ENCODE measurements at regions not wholly inside any gene's neighbourhood (a gene's known extent, or its start where the extent isn't known, plus 50 kb on each side); places are given as distances from the start of the nearest gene placed in this dataset.

- no peak overlapping the region for H3K9ac ChIP-seq (ENCODE audit: insufficient read length)
- H3K27ac ChIP-seq, result no peak overlapping the region
- TF ChIP-seq FOXP2 (optimal IDR thresholded peaks at IDR 0.05; ENCODE audit: control extremely low read depth, extremely low read length, insufficient read depth), result no peak
- TF ChIP-seq POLR2AphosphoS5 (IDR thresholded peaks at IDR 0.05; ENCODE audit: borderline replicate concordance, low read depth, low read length), result no peak
- no peak for TF ChIP-seq EZH2 (IDR thresholded peaks at IDR 0.05)
- no peak overlapping the region for H3K4me3 ChIP-seq
- H3K36me3 ChIP-seq (ENCODE audit: insufficient read depth, low read length), result no peaks in the 10 kb centered on the region
- no peak for DNase-seq (ENCODE audit: low read depth, low spot score)
- H3K9me3 ChIP-seq (ENCODE audit: low read depth, low read length), result no peaks in the 10 kb centered on the region
These were observed 193.3 kb downstream of the TMEM38B start for GRCh38 chr9:105887679-105888078.

DNA sequence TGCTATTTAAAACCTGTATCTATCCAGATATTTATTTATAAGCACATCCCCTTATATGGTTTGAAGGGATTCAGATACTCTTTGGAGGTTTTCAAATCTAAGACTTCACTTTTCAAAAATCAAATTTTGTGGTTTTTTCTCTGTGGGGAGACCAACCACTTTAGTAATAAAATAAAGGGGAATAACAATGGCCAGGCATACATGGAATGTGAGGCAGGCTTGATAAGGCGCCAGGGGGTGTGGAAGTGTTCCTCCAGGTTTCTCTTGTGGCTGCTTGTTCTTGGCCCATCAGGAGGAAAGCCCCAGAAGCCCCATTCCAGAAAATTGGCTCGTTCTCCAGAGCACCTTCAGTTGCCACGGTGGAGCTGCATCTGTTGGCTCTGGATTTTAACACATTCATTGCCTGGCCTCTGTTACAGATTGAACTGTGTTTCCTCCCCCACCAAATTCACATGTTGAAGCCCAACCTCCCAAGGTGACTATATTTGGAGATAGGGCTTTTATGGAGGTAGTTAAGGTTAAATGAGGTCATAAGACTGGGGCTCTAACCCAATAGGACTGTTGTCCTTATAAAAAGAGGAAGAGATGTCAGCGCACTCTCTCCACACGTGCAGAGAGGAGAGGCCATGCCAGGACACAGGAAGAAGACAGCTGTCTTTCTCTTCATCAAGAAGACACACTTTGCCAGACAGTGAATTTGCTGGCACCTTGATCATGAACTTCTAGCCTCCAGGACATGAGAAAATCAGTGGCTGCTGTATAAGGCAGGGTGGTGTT is 195.9 kb downstream of the TMEM38B start:
- no peak for DNase-seq (ENCODE audit: low read depth, low spot score)
- no peaks in the 10 kb centered on the region for H3K36me3 ChIP-seq (ENCODE audit: insufficient read depth, low read length)
- no peak overlapping the region for H3K9ac ChIP-seq (ENCODE audit: insufficient read length)
- H3K4me3 ChIP-seq, result no peak overlapping the region
- no peaks in the 10 kb centered on the region for H3K9me3 ChIP-seq (ENCODE audit: low read depth, low read length)
- H3K27ac ChIP-seq, result no peak overlapping the region
- TF ChIP-seq EZH2 (IDR thresholded peaks at IDR 0.05) (no peak), POLR2AphosphoS5 (IDR thresholded peaks at IDR 0.05; ENCODE audit: borderline replicate concordance, low read depth, low read length) (no peak), FOXP2 (optimal IDR thresholded peaks at IDR 0.05; ENCODE audit: control extremely low read depth, extremely low read length, insufficient read depth) (no peak)

GRCh38 chr9:105900123-105900522 is 205.8 kb downstream of the TMEM38B start:
- no peaks in the 10 kb centered on the region for H3K36me3 ChIP-seq (ENCODE audit: insufficient read depth, low read length)
- H3K9me3 ChIP-seq (ENCODE audit: low read depth, low read length), result no peaks in the 10 kb centered on the region
- DNase-seq (ENCODE audit: low read depth, low spot score), result no peak
- no peak overlapping the region for H3K9ac ChIP-seq (ENCODE audit: insufficient read length)
- no peak overlapping the region for H3K27ac ChIP-seq
- no peak overlapping the region for H3K4me3 ChIP-seq
- TF ChIP-seq EZH2 (IDR thresholded peaks at IDR 0.05), result no peak
- TF ChIP-seq FOXP2 (optimal IDR thresholded peaks at IDR 0.05; ENCODE audit: control extremely low read depth, extremely low read length, insufficient read depth), result no peak
- TF ChIP-seq POLR2AphosphoS5 (IDR thresholded peaks at IDR 0.05; ENCODE audit: borderline replicate concordance, low read depth, low read length), result no peak

DNA sequence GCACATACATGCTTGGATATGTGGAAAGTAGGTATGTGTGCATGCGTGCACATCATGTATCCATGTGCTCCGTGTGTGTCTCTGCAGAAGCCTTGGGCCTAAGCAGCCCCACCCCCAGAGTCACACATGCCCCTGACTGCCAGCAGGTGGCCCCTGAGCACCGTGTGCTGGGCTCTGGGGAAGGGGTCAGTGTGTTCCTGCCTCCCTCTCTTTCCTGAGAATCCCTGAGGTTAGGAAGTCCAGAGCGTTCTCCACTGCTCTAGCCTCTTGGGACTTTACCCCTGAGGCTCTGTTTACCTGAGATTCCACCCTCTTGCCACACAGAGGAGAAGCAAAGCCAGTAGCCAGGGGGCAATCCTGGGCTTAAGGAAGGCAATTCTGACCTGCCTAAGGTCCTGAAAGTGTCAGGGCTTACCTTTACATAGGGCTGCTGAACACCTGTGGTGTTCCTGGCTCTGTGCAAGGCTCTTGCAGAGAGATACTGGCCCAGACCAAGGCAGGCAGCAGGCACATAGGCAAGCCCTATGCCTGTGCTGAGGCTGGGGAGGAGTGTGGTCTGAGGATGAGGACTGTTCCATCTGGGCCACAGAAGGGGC is 207.3 kb downstream of the TMEM38B start:
- Histone ChIP-seq H3K9ac (ENCODE audit: insufficient read length) (no peak overlapping the region), H3K4me3 (no peak overlapping the region), H3K27ac (no peak overlapping the region), H3K9me3 (ENCODE audit: low read depth, low read length) (no peaks in the 10 kb centered on the region), H3K36me3 (ENCODE audit: insufficient read depth, low read length) (no peaks in the 10 kb centered on the region)
- TF ChIP-seq FOXP2 (optimal IDR thresholded peaks at IDR 0.05; ENCODE audit: control extremely low read depth, extremely low read length, insufficient read depth), result no peak
- TF ChIP-seq EZH2 (IDR thresholded peaks at IDR 0.05), result no peak
- no peak for TF ChIP-seq POLR2AphosphoS5 (IDR thresholded peaks at IDR 0.05; ENCODE audit: borderline replicate concordance, low read depth, low read length)
- DNase-seq (ENCODE audit: low read depth, low spot score), result no peak

DNA sequence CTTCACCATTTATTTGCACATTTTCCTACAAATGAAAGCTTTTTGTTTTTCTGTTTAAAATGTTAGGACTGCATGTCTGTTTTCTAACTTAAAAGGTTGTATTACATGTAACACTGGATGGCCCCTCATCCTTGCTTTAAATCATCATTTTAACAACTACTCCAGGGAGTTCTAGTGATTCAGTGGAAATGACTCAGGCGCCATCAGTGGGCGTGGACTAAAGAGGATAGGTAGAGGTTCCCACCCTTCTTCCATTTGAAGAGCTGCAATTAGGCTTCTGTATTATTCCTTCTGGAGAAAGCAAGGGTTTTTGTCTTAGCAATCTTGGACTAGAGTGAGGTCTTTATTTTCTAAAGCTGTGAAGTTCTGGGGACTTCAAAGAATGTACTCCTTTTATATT is 213.7 kb downstream of the TMEM38B start:
- Histone ChIP-seq H3K36me3 (ENCODE audit: insufficient read depth, low read length) (no peaks in the 10 kb centered on the region), H3K4me3 (no peak overlapping the region), H3K9ac (ENCODE audit: insufficient read length) (no peak overlapping the region), H3K27ac (no peak overlapping the region), H3K9me3 (ENCODE audit: low read depth, low read length) (no peaks in the 10 kb centered on the region)
- no peak for DNase-seq (ENCODE audit: low read depth, low spot score)
- no peak for TF ChIP-seq FOXP2 (optimal IDR thresholded peaks at IDR 0.05; ENCODE audit: control extremely low read depth, extremely low read length, insufficient read depth)
- no peak for TF ChIP-seq POLR2AphosphoS5 (IDR thresholded peaks at IDR 0.05; ENCODE audit: borderline replicate concordance, low read depth, low read length)
- no peak for TF ChIP-seq EZH2 (IDR thresholded peaks at IDR 0.05)

GRCh38 chr9:105911104-105911911 is 217.0 kb downstream of the TMEM38B start:
- Histone ChIP-seq H3K36me3 (ENCODE audit: insufficient read depth, low read length) (no peaks in the 10 kb centered on the region), H3K4me3 (no peak overlapping the region), H3K9me3 (ENCODE audit: low read depth, low read length) (no peaks in the 10 kb centered on the region), H3K9ac (ENCODE audit: insufficient read length) (no peak overlapping the region), H3K27ac (no peak overlapping the region)
- no peak for DNase-seq (ENCODE audit: low read depth, low spot score)
- no peak for TF ChIP-seq POLR2AphosphoS5 (IDR thresholded peaks at IDR 0.05; ENCODE audit: borderline replicate concordance, low read depth, low read length)
- TF ChIP-seq FOXP2 (optimal IDR thresholded peaks at IDR 0.05; ENCODE audit: control extremely low read depth, extremely low read length, insufficient read depth), result no peak
- TF ChIP-seq EZH2 (IDR thresholded peaks at IDR 0.05), result no peak

GRCh38 chr9:105912157-105912862 is 218.0 kb downstream of the TMEM38B start:
- Histone ChIP-seq H3K9me3 (ENCODE audit: low read depth, low read length) (no peaks in the 10 kb centered on the region), H3K36me3 (ENCODE audit: insufficient read depth, low read length) (no peaks in the 10 kb centered on the region), H3K4me3 (no peak overlapping the region), H3K27ac (no peak overlapping the region), H3K9ac (ENCODE audit: insufficient read length) (no peak overlapping the region)
- TF ChIP-seq POLR2AphosphoS5 (IDR thresholded peaks at IDR 0.05; ENCODE audit: borderline replicate concordance, low read depth, low read length), result no peak
- TF ChIP-seq FOXP2 (optimal IDR thresholded peaks at IDR 0.05; ENCODE audit: control extremely low read depth, extremely low read length, insufficient read depth), result no peak
- no peak for TF ChIP-seq EZH2 (IDR thresholded peaks at IDR 0.05)
- no peak for DNase-seq (ENCODE audit: low read depth, low spot score)

All from SK-N-MC (cell line).